K562 (cell line): ENCODE measurements at regions not wholly inside any gene's neighbourhood (a gene's known extent, or its start where the extent isn't known, plus 50 kb on each side); places are given as distances from the start of the nearest gene placed in this dataset.

Experiments used
- AFF4 ChIP-seq: sonication (generic); formaldehyde crosslinking; IDR thresholded peaks from 2 replicates; pipeline ENCODE4 v1.8.0; 2023; ENCODE audit warnings: mild to moderate bottlenecking, missing genetic modification reagents
- ARID1B ChIP-seq: fragments of 450-650 bp; IDR thresholded peaks from 2 replicates; pipeline ENCODE4 v1.6.1; 2016; ENCODE audit warnings: antibody characterized with exemption, mild to moderate bottlenecking, inconsistent platforms
- CBFA2T3 ChIP-seq: fragments of 450-650 bp; IDR thresholded peaks from 2 replicates; pipeline ENCODE4 v1.6.1; 2017
- CEBPB ChIP-seq: fragments of 450-650 bp; IDR thresholded peaks from 2 replicates; pipeline ENCODE4 v1.6.1; 2016; ENCODE audit warnings: missing genetic modification characterization, missing compliant biosample characterization
- CTCFL ChIP-seq: IDR thresholded peaks from 2 replicates; pipeline ENCODE4 v1.6.1; 2011; ENCODE audit warnings: borderline replicate concordance, low read depth, mild to moderate bottlenecking, moderate library complexity, low read length; ENCODE audit not compliant: insufficient read depth, poor library complexity, severe bottlenecking
- HBP1 ChIP-seq: fragments of 450-650 bp; formaldehyde crosslinking; IDR thresholded peaks from 2 replicates; pipeline ENCODE4 v1.4.0; 2022; ENCODE audit warnings: missing genetic modification characterization
- NFXL1 ChIP-seq: fragments of 450-650 bp; formaldehyde crosslinking; IDR thresholded peaks from 2 replicates; pipeline ENCODE4 v1.4.0; 2021; ENCODE audit warnings: mild to moderate bottlenecking
- SMARCA4 ChIP-seq: fragments of 450-650 bp; IDR thresholded peaks from 2 replicates; pipeline ENCODE4 v1.6.1; 2016
- SRSF9 ChIP-seq: fragments of 200-400 bp; formaldehyde crosslinking; IDR thresholded peaks from 2 replicates; pipeline ENCODE4 v1.6.1; 2017; ENCODE audit warnings: low read depth, low read length, borderline replicate concordance
- TAL1 ChIP-seq: fragments of 450-650 bp; IDR thresholded peaks from 2 replicates; pipeline ENCODE4 v1.6.1; 2016; ENCODE audit warnings: mild to moderate bottlenecking
- ZFP30 ChIP-seq: fragments of 250-450 bp; sonication (Bioruptor Pico); IDR thresholded peaks from 2 replicates; pipeline ENCODE4 v1.8.0; 2022; ENCODE audit warnings: moderate library complexity, mild to moderate bottlenecking, inconsistent platforms, borderline replicate concordance
- ZNF561 ChIP-seq: fragments of 450-650 bp; formaldehyde crosslinking; conservative IDR thresholded peaks from 2 replicates; pipeline ENCODE4 v1.4.0; 2020; ENCODE audit warnings: mild to moderate bottlenecking, moderate library complexity

- TF ChIP-seq AFF4 (CRISPR knock-in tag) (no peak), ZFP30 (CRISPR knock-in tag) (no peak), TAL1 (peak; percentile 13; the same call in 1 of the 2 replicates), ARID1B (0 out of 2 replicates have a peak, but pooled peaks have one; percentile 40), NFXL1 (no peak), CBFA2T3 (peak; percentile 50), ZNF561 (CRISPR knock-in tag) (no peak), CTCFL (no peak), HBP1 (CRISPR knock-in tag) (no peak), SMARCA4 (peak; percentile 30; the same call in 1 of the 2 replicates), SRSF9 (no peak), CEBPB (tag) (peak; percentile 94)
Observed at GRCh38 chr2:74072565-74072964, 75.1 kb downstream of the BOLA3 start (continued).
